ENCODE measurements at regions not wholly inside any gene's neighbourhood (a gene's known extent, or its start where the extent isn't known, plus 50 kb on each side); places are given as distances from the start of the nearest gene placed in this dataset.

DNA sequence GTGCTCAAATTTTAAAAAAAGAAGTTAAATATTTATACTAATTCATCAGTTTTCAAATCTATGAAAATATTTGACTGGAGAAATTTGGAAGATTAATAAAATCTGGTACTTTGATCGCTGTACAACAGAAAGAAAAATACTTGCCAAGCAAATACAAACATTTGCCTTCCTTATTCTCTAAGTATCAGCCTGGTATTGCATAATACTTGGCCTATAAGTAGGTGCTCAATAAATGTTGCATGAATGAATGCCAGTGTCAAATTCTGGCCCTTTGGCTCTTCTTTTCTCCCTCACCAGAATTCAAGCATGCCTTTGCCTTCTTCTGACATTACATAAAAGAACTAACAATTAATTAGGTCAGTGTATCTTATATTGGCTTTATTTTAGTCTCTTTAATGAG, 601.7 kb upstream of the GBE1 start:
- TF ChIP-seq CTCF (IDR thresholded peaks at IDR 0.05; ENCODE audit: low read depth, low read length, poor library complexity, severe bottlenecking) (no peak), EZH2phosphoT487 (IDR thresholded peaks at IDR 0.05; ENCODE audit: borderline replicate concordance, low read length) (no peak)
